ENCODE measurements at regions not wholly inside any gene's neighbourhood (a gene's known extent, or its start where the extent isn't known, plus 50 kb on each side); places are given as distances from the start of the nearest gene placed in this dataset.

DNA sequence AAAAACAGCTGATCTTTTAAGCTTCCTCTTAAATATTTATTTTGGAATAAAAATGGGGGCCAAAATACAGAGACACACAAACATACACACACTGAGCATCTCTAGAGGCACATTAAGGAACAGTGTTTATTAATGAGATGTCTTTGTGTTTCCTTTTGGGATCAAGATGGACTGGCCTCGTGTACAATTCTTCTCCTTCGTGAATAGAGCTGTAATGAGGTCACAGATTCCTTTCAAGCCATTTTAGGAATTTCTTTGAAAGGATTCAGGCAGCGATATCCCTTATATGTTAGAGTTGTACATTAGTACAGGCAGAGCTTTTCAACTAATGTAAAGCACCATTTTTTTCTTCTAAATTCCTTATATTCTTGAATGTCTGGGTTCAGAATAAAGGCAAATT is 295.7 kb downstream of the CHRM3 start:
- BruUV-seq (replicated peaks): no TSS peak
- H3K9me1 ChIP-seq (ENCODE audit: insufficient read depth, low read length): no peaks in the 10 kb centered on the region
- WGBS, 2 experiments (ENCODE audit: extremely low coverage in 2 of 2, insufficient read length in 1 of 2): no CpG with 5 or more reads among the region's 3 CpGs

More for the DNA sequence above, 295.7 kb downstream of the CHRM3 start:
- in situ Hi-C loops (cut with MboI; ENCODE audit: low sequenced_read_pairs): no loop called here
- Histone ChIP-seq H3K79me1 (ENCODE audit: low read depth in 1 of 2, low read length in 2 of 2) (no peaks in the 10 kb centered on the region), H2BK120ac (ENCODE audit: low read depth, low read length) (no peak overlapping the region), H3K36me3 (ENCODE audit: control insufficient read depth, insufficient read depth, low read length) (no peaks in the 10 kb centered on the region), H3K23ac (ENCODE audit: low read depth, low read length) (no peak overlapping the region), H3K14ac (replicated peaks; ENCODE audit: low read depth, low read length) (no peak overlapping the region), H2AK5ac (ENCODE audit: low read depth, low read length) (no peak overlapping the region), H2BK5ac (ENCODE audit: low read depth, low read length, poor library complexity, severe bottlenecking) (no peak overlapping the region), H3K9ac (ENCODE audit: low read depth, low read length) (no peak overlapping the region), H2BK20ac (ENCODE audit: low read depth, low read length) (no peak overlapping the region), H2AFZ (replicated peaks; ENCODE audit: low read length, poor library complexity) (no peak overlapping the region), H4K20me1 (ENCODE audit: insufficient read depth, low read length) (no peaks in the 10 kb centered on the region), H3K56ac (ENCODE audit: extremely low read depth, insufficient read depth, low read length) (no peak overlapping the region), H4K91ac (ENCODE audit: insufficient read depth, low read depth, low read length) (no peak overlapping the region), H3K9me3 (ENCODE audit: control insufficient read depth, insufficient read depth, low read length) (peaks cover 5% of the 10 kb centered on the region; the same call in 1 of the 2 replicates), H4K8ac (ENCODE audit: low read depth in 2 of 2, low read length in 2 of 2) (no peak overlapping the region), H3K27me3 (ENCODE audit: control insufficient read depth, insufficient read depth, low read length) (no peaks in the 10 kb centered on the region), H4K5ac (ENCODE audit: low read depth, low read length) (no peak overlapping the region), H3K18ac (ENCODE audit: low read depth, low read length) (no peak overlapping the region), H2AK9ac (replicated peaks; ENCODE audit: low read depth, low read length, poor library complexity) (no peak overlapping the region), H3K4me2 (ENCODE audit: low read depth, low read length) (no peak overlapping the region), H3K27ac (ENCODE audit: insufficient read depth, low read length) (no peak overlapping the region), H3K4me3 (ENCODE audit: insufficient read depth, low read depth, low read length) (no peak overlapping the region), H3K4ac (ENCODE audit: low read depth, low read length) (no peak overlapping the region), H2BK15ac (ENCODE audit: low read depth, low read length) (no peak overlapping the region), H3K4me1 (ENCODE audit: control insufficient read depth, insufficient read depth, low read length) (no peaks in the 10 kb centered on the region)
- ATAC-seq (ENCODE audit: low read depth) (no peak), DNase-seq (no peak)
- ChIA-PET CTCF (no interaction called here), POLR2A (ENCODE audit: unreplicated experiment) (no interaction called here)
- intact Hi-C loops (cut with micrococcal nuclease): no loop called here
- TF ChIP-seq CEBPB (IDR thresholded peaks at IDR 0.05; ENCODE audit: low read depth, low read length): no peak
- TF ChIP-seq FOS (IDR thresholded peaks at IDR 0.05; ENCODE audit: low read depth, low read length): no peak
- no peak for TF ChIP-seq RCOR1 (IDR thresholded peaks at IDR 0.05; ENCODE audit: insufficient replicate concordance, low read length)
- no peak for TF ChIP-seq NFE2L2 (IDR thresholded peaks at IDR 0.05; ENCODE audit: low read depth, low read length)
- no peak for TF ChIP-seq SMC3 (IDR thresholded peaks at IDR 0.05; ENCODE audit: low read depth, low read length)
- TF ChIP-seq MAZ (IDR thresholded peaks at IDR 0.05; ENCODE audit: borderline replicate concordance, low read depth, low read length): no peak
- TF ChIP-seq MXI1 (IDR thresholded peaks at IDR 0.05; ENCODE audit: borderline replicate concordance, low read depth, low read length): no peak
- TF ChIP-seq POLR2A (IDR thresholded peaks at IDR 0.05; ENCODE audit: low read depth, low read length): no peak
- no peak for TF ChIP-seq CHD1 (IDR thresholded peaks at IDR 0.05; ENCODE audit: low read depth, low read length)
- TF ChIP-seq MAFK (IDR thresholded peaks at IDR 0.05; ENCODE audit: low read depth, low read length): no peak
- dilution Hi-C loops (cut with HindIII; ENCODE audit: low sequenced_read_pairs, unreplicated experiment): no loop called here

Data from IMR-90 (cell line).